HEK293 (cell line): ENCODE measurements at regions not wholly inside any gene's neighbourhood (a gene's known extent, or its start where the extent isn't known, plus 50 kb on each side); places are given as distances from the start of the nearest gene placed in this dataset.
A peak's percentile ranks its signal among the peaks of the same experiment; 100 is the strongest.

Source experiments
- CTCF ChIA-PET: fragments of 350-600 bp; formaldehyde crosslinking; extraction: SDS; loops from one replicate; lab custom pipeline; 2021; ENCODE audit warnings: antibody characterized with exemption; lab: Yijun Ruan, JAX
- POLR2A ChIA-PET: fragments of 300-600 bp; formaldehyde crosslinking; extraction: SDS; loops from one replicate; lab custom pipeline; 2020; ENCODE audit warnings: antibody characterized with exemption, inconsistent platforms; lab: Yijun Ruan, JAX
- H3K27ac ChIP-seq: fragments of 200-500 bp; sonication (Bioruptor generic); 2 replicates; pipeline ENCODE4 v1.5.1; 2014; ENCODE audit warnings: low read depth, low read length, control low read depth, inconsistent platforms; ENCODE audit errors: extremely low read depth
- H3K36me3 ChIP-seq, 2 experiments: fragments of 200-500 bp in 1 of 2; sonication (Bioruptor generic) in 1 of 2; 1 replicate in 1 of 2; 2 replicates in 1 of 2; pipeline ENCODE4 v1.5.1; 2014 to 2017; ENCODE audit warnings: inconsistent platforms in 2 of 2, low read length in 2 of 2; ENCODE audit not compliant: control insufficient read depth in 2 of 2, insufficient read depth in 1 of 2
- H3K4me1 ChIP-seq: fragments of 200-500 bp; sonication (Bioruptor generic); 2 replicates; pipeline ENCODE4 v1.5.1; 2014; ENCODE audit warnings: mild to moderate bottlenecking, low read length, inconsistent platforms; ENCODE audit not compliant: control insufficient read depth, insufficient read depth
- H3K4me3 ChIP-seq: 2 replicates; pipeline ENCODE4 v1.5.1; 2011; ENCODE audit warnings: low read depth, mild to moderate bottlenecking, control low read depth, low read length, moderate library complexity
- H3K9me3 ChIP-seq: fragments of 200-500 bp; sonication (Bioruptor generic); 2 replicates; pipeline ENCODE4 v1.5.1; 2014; ENCODE audit warnings: low read depth, low read length, inconsistent platforms; ENCODE audit not compliant: control insufficient read depth, insufficient read depth
- BCL11A ChIP-seq: fragments of 450-650 bp; formaldehyde crosslinking; IDR thresholded peaks from 2 replicates; pipeline ENCODE4 v1.5.1; 2016; ENCODE audit warnings: low read depth, missing biosample characterization, missing genetic modification characterization
- CTCF ChIP-seq: fragments of 450-650 bp; formaldehyde crosslinking; IDR thresholded peaks from 2 replicates; pipeline ENCODE4 v1.5.1; 2016; ENCODE audit warnings: missing biosample characterization, missing genetic modification characterization
- ELK4 ChIP-seq: IDR thresholded peaks from 2 replicates; pipeline ENCODE4 v1.6.1; 2011; ENCODE audit warnings: mild to moderate bottlenecking, low read depth, low read length, borderline replicate concordance
- GLI4 ChIP-seq: fragments of 450-650 bp; formaldehyde crosslinking; IDR thresholded peaks from 2 replicates; pipeline ENCODE4 v1.5.1; 2016; ENCODE audit warnings: missing biosample characterization, missing genetic modification characterization
- HOXD13 ChIP-seq: sonication (generic); formaldehyde crosslinking; IDR thresholded peaks from 2 replicates; pipeline ENCODE4 v1.8.0; 2022; ENCODE audit warnings: missing genetic modification reagents, borderline replicate concordance
- MZF1 ChIP-seq: fragments of 450-650 bp; formaldehyde crosslinking; IDR thresholded peaks from 2 replicates; pipeline ENCODE4 v1.5.1; 2017; ENCODE audit warnings: missing biosample characterization, missing genetic modification characterization, borderline replicate concordance
- REPIN1 ChIP-seq: fragments of 450-650 bp; formaldehyde crosslinking; IDR thresholded peaks from 2 replicates; pipeline ENCODE4 v1.5.1; 2017; ENCODE audit warnings: missing biosample characterization, missing genetic modification characterization, low read depth
- ZFP3 ChIP-seq: fragments of 450-650 bp; formaldehyde crosslinking; IDR thresholded peaks from 2 replicates; pipeline ENCODE4 v1.5.1; 2016; ENCODE audit warnings: low read depth, missing biosample characterization, missing genetic modification characterization
- ZNF112 ChIP-seq: fragments of 450-650 bp; formaldehyde crosslinking; IDR thresholded peaks from 2 replicates; pipeline ENCODE4 v1.5.0; 2017; ENCODE audit warnings: missing biosample characterization, missing genetic modification characterization
- ZNF148 ChIP-seq: fragments of 450-650 bp; formaldehyde crosslinking; IDR thresholded peaks from 2 replicates; pipeline ENCODE4 v1.5.0; 2017; ENCODE audit warnings: missing biosample characterization, missing genetic modification characterization, borderline replicate concordance
- ZNF155 ChIP-seq: fragments of 450-650 bp; formaldehyde crosslinking; IDR thresholded peaks from 2 replicates; pipeline ENCODE4 v1.5.1; 2016; ENCODE audit warnings: missing biosample characterization, missing genetic modification characterization
- ZNF350 ChIP-seq: fragments of 450-650 bp; formaldehyde crosslinking; IDR thresholded peaks from 2 replicates; pipeline ENCODE4 v1.5.0; 2017; ENCODE audit warnings: missing biosample characterization, mild to moderate bottlenecking, missing genetic modification characterization
- ZNF391 ChIP-seq: fragments of 450-650 bp; formaldehyde crosslinking; IDR thresholded peaks from 2 replicates; pipeline ENCODE4 v1.5.1; 2016; ENCODE audit warnings: low read depth, missing biosample characterization, missing genetic modification characterization, borderline replicate concordance
- ZNF48 ChIP-seq: fragments of 450-650 bp; formaldehyde crosslinking; IDR thresholded peaks from 2 replicates; pipeline ENCODE4 v1.5.1; 2016; ENCODE audit warnings: missing biosample characterization, missing genetic modification characterization
- ZNF514 ChIP-seq: fragments of 450-650 bp; formaldehyde crosslinking; IDR thresholded peaks from 2 replicates; pipeline ENCODE4 v1.5.1; 2016; ENCODE audit warnings: missing biosample characterization, missing genetic modification characterization
- ZNF529 ChIP-seq: fragments of 450-650 bp; formaldehyde crosslinking; IDR thresholded peaks from 2 replicates; pipeline ENCODE4 v1.5.1; 2017; ENCODE audit warnings: missing genetic modification characterization, missing biosample characterization; ENCODE audit not compliant: insufficient replicate concordance
- ZNF530 ChIP-seq: fragments of 450-650 bp; formaldehyde crosslinking; IDR thresholded peaks from 2 replicates; pipeline ENCODE4 v1.5.1; 2016; ENCODE audit warnings: low read depth, missing biosample characterization, missing genetic modification characterization
- ZNF560 ChIP-seq: fragments of 450-650 bp; formaldehyde crosslinking; IDR thresholded peaks from 2 replicates; pipeline ENCODE4 v1.5.1; 2017; ENCODE audit warnings: missing biosample characterization, missing genetic modification characterization, borderline replicate concordance
- ZNF658 ChIP-seq: fragments of 450-650 bp; formaldehyde crosslinking; IDR thresholded peaks from 2 replicates; pipeline ENCODE4; 2016; ENCODE audit warnings: missing biosample characterization, missing genetic modification characterization
- ZSCAN23 ChIP-seq: fragments of 450-650 bp; formaldehyde crosslinking; IDR thresholded peaks from 2 replicates; pipeline ENCODE4 v1.5.1; 2016; ENCODE audit warnings: missing biosample characterization, missing genetic modification characterization
- ZXDB ChIP-seq: fragments of 450-650 bp; formaldehyde crosslinking; IDR thresholded peaks from 2 replicates; pipeline ENCODE4 v1.5.1; 2016; ENCODE audit warnings: missing biosample characterization, missing genetic modification characterization

- CTCF ChIA-PET, result interaction anchor here (0.7 to 1.2 kb wide), 3 partner anchors 36 to 60 kb away, joined by 3 to 6 read pairs (median 3); no protein-coding TSS in a partner anchor
These were observed 87.8 kb upstream of the CALM2 start for GRCh38 chr2:47264143-47264542.

GRCh38 chr2:47262657-47263056 lies 86.3 kb upstream of the CALM2 start:
- no peaks in the 10 kb centered on the region for H3K9me3 ChIP-seq
- H3K4me1 ChIP-seq, result peaks cover 4% of the 10 kb centered on the region; the same call in 1 of the 2 replicates
- POLR2A ChIA-PET, result interaction anchor here (0.6 to 0.7 kb wide), 2 partner anchors 8 to 55 kb away, joined by 3 read pairs; no protein-coding TSS in a partner anchor
- TF ChIP-seq ZNF530, result no peak
- TF ChIP-seq ZXDB (tag by site-specific recombination), result no peak
- TF ChIP-seq HOXD13, result no peak
- TF ChIP-seq ZFP3 (tag by site-specific recombination), result no peak
- no peak for TF ChIP-seq ZNF391 (tag by site-specific recombination)
- no peak for TF ChIP-seq CTCF (tag by site-specific recombination)
- no peak for TF ChIP-seq ZSCAN23 (tag by site-specific recombination)
- TF ChIP-seq MZF1 (tag by site-specific recombination), result no peak
- CTCF ChIA-PET, result interaction anchor here (0.6 to 0.8 kb wide), 3 partner anchors 9 to 204 kb away, joined by 3 to 4 read pairs (median 3); no protein-coding TSS in a partner anchor
- H3K4me3 ChIP-seq, result no peak overlapping the region
- no peak overlapping the region for H3K27ac ChIP-seq
- no peaks in the 10 kb centered on the region for H3K36me3 ChIP-seq

More at GRCh38 chr2:47264143-47264542, 87.8 kb upstream of the CALM2 start:
- POLR2A ChIA-PET, result no interaction called here
- H3K4me1 ChIP-seq, result peaks cover 4% of the 10 kb centered on the region; the same call in 1 of the 2 replicates
- TF ChIP-seq ZNF514 (tag by site-specific recombination) (no peak), CTCF (tag by site-specific recombination) (peak; percentile 32; the same call in 1 of the 2 replicates)
- H3K27ac ChIP-seq, result no peak overlapping the region
- H3K9me3 ChIP-seq, result no peaks in the 10 kb centered on the region
- no peaks in the 10 kb centered on the region for H3K36me3 ChIP-seq
- no peak overlapping the region for H3K4me3 ChIP-seq

GRCh38 chr2:47260971-47261370 lies 84.7 kb upstream of the CALM2 start:
- ChIA-PET CTCF (no interaction called here), POLR2A (no interaction called here)
- no peaks in the 10 kb centered on the region for H3K36me3 ChIP-seq
- H3K27ac ChIP-seq, result no peak overlapping the region
- peaks cover 4% of the 10 kb centered on the region; the same call in 1 of the 2 replicates for H3K4me1 ChIP-seq
- H3K9me3 ChIP-seq, result no peaks in the 10 kb centered on the region
- TF ChIP-seq ZNF560 (tag by site-specific recombination) (no peak), ZNF350 (tag by site-specific recombination) (no peak), ELK4 (no peak), ZNF529 (tag by site-specific recombination) (no peak), ZNF148 (tag by site-specific recombination) (no peak), ZNF48 (no peak), GLI4 (tag by site-specific recombination) (no peak), REPIN1 (tag by site-specific recombination) (no peak), ZNF112 (tag by site-specific recombination) (no peak), ZNF155 (tag by site-specific recombination) (no peak), BCL11A (tag by site-specific recombination) (no peak), ZNF658 (tag by site-specific recombination) (no peak)
- H3K4me3 ChIP-seq, result no peak overlapping the region
